Lung (tissue), 11 donors: ENCODE measurements at regions not wholly inside any gene's neighbourhood (a gene's known extent, or its start where the extent isn't known, plus 50 kb on each side); places are given as distances from the start of the nearest gene placed in this dataset.

ENCODE experiments used
- ATAC-seq: fragments of 200-7000 bp; cut with Tn5 transposase; one replicate; pipeline ENCODE4 v1.9.1; 2020; ENCODE audit warnings: moderate number of reproducible peaks; ENCODE audit not compliant: insufficient read depth, low FRiP score
- DNase-seq, 3 donors: peaks; one replicate each; pipeline ENCODE4 v3.0.0-alpha.2; 2013 to 2017
- H3K27ac ChIP-seq, 2 donors: one replicate each; pipeline ENCODE4 v1.5.1; 2013; ENCODE audit warnings: mild to moderate bottlenecking in 2 of 2, moderate library complexity in 2 of 2, control low read depth in 1 of 2, inconsistent platforms in 1 of 2, low read depth in 1 of 2, low read length in 1 of 2
- H3K27me3 ChIP-seq, 3 donors: one replicate each; pipeline ENCODE4 v1.5.1; 2013; ENCODE audit warnings: low read length in 2 of 3; ENCODE audit not compliant: control insufficient read depth in 3 of 3, insufficient read depth in 3 of 3
- H3K36me3 ChIP-seq, 4 donors: one replicate each; pipeline ENCODE4 v1.5.1; 2013; ENCODE audit warnings: low read length in 4 of 4, mild to moderate bottlenecking in 1 of 4, moderate library complexity in 1 of 4; ENCODE audit not compliant: control insufficient read depth in 4 of 4, insufficient read depth in 4 of 4
- H3K4me1 ChIP-seq, 5 donors: one replicate each; pipeline ENCODE4 v1.5.1; 2013; ENCODE audit warnings: low read length in 5 of 5, mild to moderate bottlenecking in 2 of 5, moderate library complexity in 1 of 5; ENCODE audit not compliant: control insufficient read depth in 5 of 5, insufficient read depth in 5 of 5
- H3K4me3 ChIP-seq: one replicate; pipeline ENCODE4 v1.5.1; 2013; ENCODE audit warnings: mild to moderate bottlenecking, control low read depth, moderate library complexity
- H3K9ac ChIP-seq, 2 donors: one replicate each; pipeline ENCODE4 v1.5.1; 2013; ENCODE audit warnings: low read length in 2 of 2, control low read depth in 1 of 2; ENCODE audit not compliant: insufficient read depth in 1 of 2
- H3K9me3 ChIP-seq, 4 donors: one replicate each; pipeline ENCODE4 v1.5.1; 2013; ENCODE audit warnings: low read length in 3 of 4, mild to moderate bottlenecking in 1 of 4, moderate library complexity in 1 of 4; ENCODE audit not compliant: control insufficient read depth in 4 of 4, insufficient read depth in 3 of 4
- CTCF ChIP-seq: IDR thresholded peaks from 2 replicates; pipeline ENCODE4 v1.5.1; 2012; ENCODE audit warnings: mild to moderate bottlenecking; ENCODE audit errors: control extremely low read depth, extremely low read depth
- WGBS, 2 donors: extraction: QIAGEN DNeasy Blood & Tissue Kit; methylation state at CpG; one replicate each; pipeline ENCODE4 v1.1.7; 2013; 5-methylcytosine and 5-hydroxymethylcytosine counted together
- donor health status: control.
- donor health status: control.
- donor health status: Bipolar disorder and iron deficiency.
- donor health status: healthy.
- donor health status: DM: yes; HTN: yes; CAD: no.

GRCh38 chr5:72723581-72723980, 92.9 kb upstream of the TNPO1 start:
- no peak overlapping the region for H3K9ac ChIP-seq
- no peak for ATAC-seq
- no peak overlapping the region for H3K4me3 ChIP-seq
- no peaks in the 10 kb centered on the region for H3K4me1 ChIP-seq
- TF ChIP-seq CTCF: no peak
- H3K27ac ChIP-seq: no peak overlapping the region
- DNase-seq: no peak
- no peaks in the 10 kb centered on the region for H3K36me3 ChIP-seq
- H3K9me3 ChIP-seq: no peaks in the 10 kb centered on the region
- no peaks in the 10 kb centered on the region for H3K27me3 ChIP-seq

DNA sequence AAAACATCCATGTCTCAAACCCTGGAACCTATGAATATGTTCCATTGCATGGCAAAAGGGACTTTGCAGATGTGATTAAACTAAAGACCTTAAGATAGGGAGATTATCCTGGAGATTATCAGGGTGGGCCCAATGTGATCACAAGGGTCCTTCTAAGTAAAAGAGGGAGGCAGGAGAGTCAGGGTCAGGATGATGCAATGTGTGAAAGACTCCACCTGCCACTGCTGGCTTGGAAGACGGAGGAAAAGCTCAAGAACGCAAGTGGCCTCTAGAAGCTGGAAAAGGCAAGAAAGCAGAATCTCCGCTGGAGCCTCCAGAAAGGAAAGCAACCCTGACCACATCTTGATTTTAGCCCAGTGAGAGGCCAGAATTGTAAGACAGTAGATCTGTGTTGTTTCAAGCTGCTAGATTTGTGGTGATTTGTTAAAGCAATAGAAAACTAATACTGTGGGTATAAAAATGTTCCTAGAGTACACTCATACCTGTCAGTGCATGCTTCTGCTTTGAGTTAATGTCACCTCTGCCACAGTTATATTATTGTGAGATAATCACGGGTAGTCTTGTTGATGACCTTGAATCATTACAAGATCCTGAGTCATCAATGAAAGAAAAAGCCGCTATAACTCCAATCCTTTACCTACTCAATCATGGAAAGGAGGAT, 93.5 kb upstream of the TNPO1 start:
- 90 to 98% methylated on average over 5 of the region's 5 CpGs for WGBS, 2 donors

DNA sequence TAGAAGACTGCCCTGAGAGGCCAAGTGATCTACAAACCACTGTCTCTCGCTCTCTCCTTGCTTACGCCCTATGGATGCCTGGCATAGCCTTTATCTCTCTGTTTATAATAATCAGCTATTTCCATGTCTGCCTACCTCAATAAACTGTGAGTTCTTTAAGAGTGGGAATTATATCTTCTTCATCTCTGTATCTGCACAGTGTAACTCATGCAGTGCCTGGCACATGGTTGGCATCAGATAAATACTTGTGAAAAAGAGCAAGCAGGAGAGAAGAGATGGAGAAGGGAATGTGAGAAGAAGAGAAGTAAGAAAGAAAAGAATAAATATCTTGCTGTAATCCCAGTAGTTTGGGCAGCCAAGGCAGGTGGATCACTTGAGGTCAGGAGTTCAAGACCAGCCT, 94.6 kb upstream of the TNPO1 start:
- no peak for ATAC-seq
- no peak for TF ChIP-seq CTCF
- H3K36me3 ChIP-seq: no peaks in the 10 kb centered on the region
- H3K27ac ChIP-seq: no peak overlapping the region
- no peak for DNase-seq
- H3K9ac ChIP-seq: no peak overlapping the region
- no peaks in the 10 kb centered on the region for H3K27me3 ChIP-seq
- H3K4me1 ChIP-seq: no peaks in the 10 kb centered on the region
- WGBS, 2 donors: 97 to 100% methylated on average over 2 of the region's 2 CpGs
- no peak overlapping the region for H3K4me3 ChIP-seq
- H3K9me3 ChIP-seq: no peaks in the 10 kb centered on the region

More for the DNA sequence above, 93.5 kb upstream of the TNPO1 start:
- Histone ChIP-seq H3K9me3 (no peaks in the 10 kb centered on the region), H3K9ac (no peak overlapping the region), H3K27ac (no peak overlapping the region), H3K4me3 (no peak overlapping the region), H3K4me1 (no peaks in the 10 kb centered on the region), H3K36me3 (no peaks in the 10 kb centered on the region), H3K27me3 (no peaks in the 10 kb centered on the region)
- ATAC-seq: no peak
- no peak for TF ChIP-seq CTCF
- DNase-seq: no peak

- H3K9me3 ChIP-seq: no peaks in the 10 kb centered on the region
- TF ChIP-seq CTCF: no peak
- H3K4me1 ChIP-seq: no peaks in the 10 kb centered on the region
- 52 to 71% methylated on average over 4 of the region's 4 CpGs for WGBS, 2 donors
- H3K9ac ChIP-seq: no peak overlapping the region
- ATAC-seq: no peak
- H3K27ac ChIP-seq: no peak overlapping the region
- H3K36me3 ChIP-seq: no peaks in the 10 kb centered on the region
- no peaks in the 10 kb centered on the region for H3K27me3 ChIP-seq
- no peak overlapping the region for H3K4me3 ChIP-seq
- no peak for DNase-seq
Measured at GRCh38 chr5:72720205-72720604, 96.3 kb upstream of the TNPO1 start.
